NCI-H69 (cell line): ENCODE measurements at regions not wholly inside any gene's neighbourhood (a gene's known extent, or its start where the extent isn't known, plus 50 kb on each side); places are given as distances from the start of the nearest gene placed in this dataset.

ENCODE experiments used
- DNase-seq: peaks from one replicate; lab custom pipeline; 2025; lab: John Stamatoyannopoulos, UW

GRCh38 chr13:109644069-109644750 lies 142.2 kb downstream of the IRS2 start:
- no peak for DNase-seq

- no peak for DNase-seq
Measured at GRCh38 chr13:109642358-109642757, 144.0 kb downstream of the IRS2 start.

- DNase-seq, result no peak
Measured at GRCh38 chr13:109636736-109637135, 149.6 kb downstream of the IRS2 start.

DNA sequence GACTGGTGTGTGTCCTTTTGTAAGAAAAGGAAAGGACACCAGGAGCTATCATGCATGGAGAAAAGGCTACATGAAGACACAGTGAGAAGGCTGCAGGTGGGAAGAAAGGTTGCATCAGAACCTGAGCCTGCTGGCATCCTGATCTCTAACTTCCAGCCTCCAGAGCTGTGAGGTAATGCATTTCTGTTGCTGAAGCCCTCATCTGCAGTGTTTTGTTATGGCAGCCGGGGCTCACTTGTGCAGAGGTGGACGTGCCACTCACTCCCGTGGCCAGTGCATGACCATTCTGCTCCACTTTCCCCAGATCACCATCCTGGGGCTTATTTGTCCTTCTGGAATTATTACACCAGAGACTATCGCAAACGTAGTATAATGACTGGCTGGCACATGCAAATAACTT lies 155.3 kb downstream of the IRS2 start:
- no peak for DNase-seq

GRCh38 chr13:109630271-109630670 lies 156.1 kb downstream of the IRS2 start:
- no peak for DNase-seq

DNA sequence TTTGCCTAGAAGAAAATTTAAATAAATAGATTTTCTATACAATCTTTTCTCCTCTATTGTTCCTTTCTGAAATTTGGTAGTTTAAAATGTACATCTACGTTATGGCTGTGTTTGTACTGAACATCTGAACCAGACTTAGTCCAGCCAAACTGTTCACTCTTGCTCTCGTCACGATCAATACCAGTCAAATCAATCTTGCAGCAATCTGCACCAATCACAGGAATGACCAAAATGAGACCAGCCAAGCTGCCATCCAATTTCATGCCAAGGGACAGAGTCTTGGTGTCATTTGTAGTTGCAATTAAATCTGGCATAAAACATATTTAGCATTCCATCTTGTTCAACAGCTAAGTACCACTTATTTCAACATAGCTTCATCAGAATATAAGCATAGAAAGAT lies 156.6 kb downstream of the IRS2 start:
- DNase-seq, result no peak

DNA sequence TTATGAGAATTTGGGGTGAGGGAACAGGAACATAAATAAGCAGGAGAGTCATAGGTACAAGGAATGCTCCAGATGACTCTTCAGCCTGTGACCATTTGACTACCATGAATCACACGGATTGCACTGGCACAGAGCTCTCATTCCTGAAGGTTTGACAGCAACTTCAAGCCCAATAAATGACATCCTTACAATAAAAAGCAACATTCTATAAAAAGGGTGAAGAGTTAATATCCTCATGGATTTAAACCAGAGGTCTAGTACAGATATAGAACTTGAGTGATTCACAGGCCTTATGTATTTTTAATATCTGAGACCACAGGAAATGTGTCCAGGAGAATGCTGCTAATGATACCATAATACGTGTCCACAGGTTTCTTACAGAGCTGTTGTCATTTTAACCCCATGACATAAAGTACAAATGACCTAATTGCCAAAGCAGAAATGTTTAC lies 158.1 kb downstream of the IRS2 start:
- no peak for DNase-seq

DNA sequence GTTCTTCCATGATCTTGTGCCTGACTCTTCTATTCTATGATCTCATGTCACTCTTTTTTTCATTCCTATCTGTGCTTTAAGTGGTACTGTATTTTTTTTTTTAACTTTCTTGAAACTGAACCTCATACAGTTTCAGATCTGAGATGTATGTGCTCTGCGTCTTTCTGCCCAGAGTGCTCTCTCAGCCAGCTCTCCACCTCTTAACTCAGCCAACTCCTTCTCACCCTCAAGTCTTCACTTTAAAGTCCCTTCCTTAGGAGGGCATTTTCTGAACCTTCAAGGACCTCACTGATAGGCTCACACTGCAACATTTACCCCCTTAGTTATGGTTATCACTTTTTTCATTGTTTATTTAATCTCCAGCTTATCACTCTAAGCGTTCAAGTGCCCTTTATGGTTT lies 158.7 kb downstream of the IRS2 start:
- no peak for DNase-seq

GRCh38 chr13:109626386-109627171 lies 159.8 kb downstream of the IRS2 start:
- no peak for DNase-seq

- no peak for DNase-seq
Measured at GRCh38 chr13:109625156-109625555, 161.2 kb downstream of the IRS2 start.

DNA sequence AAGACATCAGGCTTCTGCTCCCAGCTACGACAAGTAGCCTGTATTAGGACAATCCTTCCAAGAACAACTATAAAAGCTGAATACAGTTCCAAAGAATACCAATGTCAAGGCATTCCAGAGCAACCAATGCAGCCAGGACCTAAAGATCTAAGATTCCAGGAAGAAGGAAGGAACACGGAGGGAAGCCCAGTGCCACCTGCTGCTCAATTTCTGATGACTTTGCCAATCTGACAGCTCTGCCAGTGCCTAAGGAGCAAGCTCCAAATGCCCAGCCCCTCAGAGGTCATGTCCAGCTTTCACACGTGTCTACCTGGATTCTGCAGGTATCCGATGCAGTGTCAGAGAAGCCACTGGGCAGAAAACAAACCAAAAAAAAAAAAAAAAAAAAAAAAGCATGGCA lies 164.4 kb downstream of the IRS2 start:
- no peak for DNase-seq

DNA sequence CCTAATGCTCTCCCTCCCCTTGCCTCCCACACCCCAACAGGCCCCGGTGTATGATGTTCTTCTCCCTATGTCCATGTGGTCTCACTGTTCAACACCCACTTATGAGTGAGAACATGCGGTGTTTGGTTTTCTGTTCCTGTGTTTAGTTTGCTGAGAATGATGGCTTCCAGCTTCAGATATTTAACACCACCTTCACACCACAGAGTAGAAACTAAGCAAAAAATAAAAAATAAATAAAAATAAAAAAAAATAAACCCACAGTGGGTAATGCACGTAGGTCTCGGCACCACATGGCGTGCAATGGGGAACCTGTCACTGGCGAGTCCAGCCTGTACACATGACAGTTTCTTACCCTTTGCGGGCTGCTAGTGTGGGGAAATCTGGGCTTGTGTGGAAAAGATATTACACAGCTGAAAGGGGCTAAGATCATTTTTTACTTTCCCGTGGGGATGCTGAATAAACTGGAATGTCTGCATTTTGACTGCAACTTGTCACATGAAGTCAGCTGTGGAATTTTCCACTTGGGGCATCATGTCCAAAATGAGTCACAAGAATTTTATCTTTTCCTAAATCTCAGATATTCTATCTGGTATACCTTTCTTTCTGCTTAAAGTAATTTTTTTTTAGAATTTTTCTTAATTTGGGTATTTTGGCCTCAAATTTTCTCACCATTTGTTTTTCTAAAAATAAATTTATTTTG lies 170.5 kb downstream of the IRS2 start:
- DNase-seq, result no peak

DNA sequence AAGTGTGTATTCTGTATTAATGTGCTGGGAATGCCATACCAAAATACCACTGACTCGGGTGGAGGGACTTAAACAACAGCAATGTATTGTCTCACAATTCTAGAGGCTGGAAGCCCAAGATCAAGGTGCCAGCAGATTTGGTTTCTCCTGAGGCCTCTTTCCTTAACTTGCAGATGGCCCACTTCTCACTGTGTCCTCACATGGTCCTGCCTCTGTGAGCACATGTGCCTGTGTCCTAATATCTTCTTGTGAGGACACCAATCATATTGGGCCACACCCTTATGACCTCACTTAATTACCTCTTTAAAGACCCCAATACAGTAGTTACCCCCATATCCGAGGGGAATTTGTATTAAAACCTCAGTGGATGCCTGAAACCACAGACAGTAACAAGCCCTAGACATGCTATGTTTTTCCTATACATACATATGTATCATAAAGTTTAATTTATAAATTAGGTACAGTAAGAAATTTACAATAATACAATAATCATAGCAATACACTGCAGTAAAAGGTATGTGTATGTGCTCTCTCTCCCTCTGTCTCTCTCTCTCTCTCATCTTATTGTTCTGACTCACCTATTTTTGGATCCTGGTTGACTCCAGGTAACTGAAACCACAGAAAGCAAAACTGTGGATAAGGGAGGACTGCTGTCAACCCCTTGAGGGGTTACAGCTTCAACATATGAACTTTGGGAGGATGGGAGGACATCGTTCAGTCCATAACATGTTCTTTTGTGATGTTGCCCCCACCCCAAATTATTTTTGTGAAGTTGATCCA lies 174.3 kb downstream of the IRS2 start:
- no peak for DNase-seq

DNA sequence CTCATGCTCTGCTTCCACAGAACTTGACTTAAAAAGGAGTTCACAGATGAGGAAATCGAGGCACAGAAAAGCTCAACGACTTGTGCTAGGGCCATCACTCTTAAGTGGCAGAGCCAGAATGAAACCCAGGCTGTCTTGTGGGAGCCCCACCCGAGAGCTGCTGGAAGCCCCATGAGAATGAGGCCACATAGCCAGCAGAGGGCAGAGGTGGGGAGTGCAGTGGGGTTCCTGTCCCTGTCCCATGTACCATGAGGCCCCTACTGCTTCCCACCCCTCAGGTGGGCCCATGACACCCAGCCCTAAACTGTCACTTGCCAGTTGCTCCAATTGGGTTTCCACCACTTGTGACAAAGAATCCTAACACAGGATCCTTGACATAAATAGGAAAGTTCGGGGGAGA lies 175.9 kb downstream of the IRS2 start:
- no peak for DNase-seq

DNA sequence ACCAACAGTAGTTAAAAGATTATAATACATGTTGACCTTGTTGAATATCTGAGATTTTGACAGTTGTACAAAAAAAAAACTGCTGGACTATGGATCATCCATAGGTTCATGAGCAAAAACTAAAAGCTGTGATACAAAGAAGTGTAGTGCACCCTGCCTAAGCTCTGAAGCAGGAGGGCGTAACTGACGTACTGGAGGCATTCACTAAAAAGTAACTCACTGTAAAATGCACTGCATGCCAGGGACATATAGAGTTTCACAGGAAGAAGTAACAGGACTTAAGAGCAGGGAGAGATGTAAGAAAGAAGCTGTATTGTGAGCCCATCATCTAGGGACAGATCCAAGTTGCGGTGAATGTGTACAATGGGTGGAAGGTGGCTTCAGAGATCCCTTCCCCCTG lies 177.9 kb downstream of the IRS2 start:
- no peak for DNase-seq

GRCh38 chr13:109608059-109608458 lies 178.3 kb downstream of the IRS2 start:
- no peak for DNase-seq

DNA sequence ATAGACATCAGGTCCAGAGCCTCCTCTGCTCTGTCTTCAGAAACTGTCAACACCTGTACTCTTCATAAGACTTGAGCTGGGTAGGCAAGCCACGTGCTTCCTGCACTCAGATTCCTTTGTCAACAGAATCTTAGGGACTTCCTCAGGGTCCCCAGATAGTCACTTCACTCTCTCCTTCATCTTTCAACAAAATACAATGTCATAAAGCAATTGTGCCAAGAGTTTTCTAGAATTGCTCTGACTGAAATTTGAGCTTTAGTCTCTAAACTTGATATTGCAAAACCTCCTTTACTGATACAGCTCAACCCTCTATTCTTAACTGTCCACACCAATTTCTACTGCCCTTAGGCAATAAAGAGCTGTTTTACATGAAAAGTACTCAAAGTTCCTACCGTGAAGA lies 179.9 kb downstream of the IRS2 start:
- DNase-seq, result no peak

GRCh38 chr13:109605846-109606245 lies 180.5 kb downstream of the IRS2 start:
- DNase-seq, result no peak

DNA sequence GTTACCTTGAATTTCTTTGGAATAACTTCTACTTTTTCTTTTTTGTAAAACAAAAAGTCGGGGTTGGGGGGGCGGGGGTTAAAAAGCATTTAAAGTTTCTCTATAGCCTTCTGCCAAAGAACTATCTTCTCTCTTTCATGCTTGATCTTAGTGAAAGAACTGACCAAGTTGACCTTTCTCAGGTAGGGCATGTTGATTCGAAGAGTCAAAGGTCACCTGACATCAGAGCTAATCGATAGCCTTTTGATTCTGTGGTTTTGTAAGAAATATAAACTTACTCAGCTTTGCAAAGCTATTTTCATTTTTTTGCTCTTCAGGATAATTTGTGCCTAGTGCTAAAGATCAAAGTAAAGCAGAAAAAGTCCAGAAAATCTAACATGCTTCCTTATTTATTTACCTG lies 181.5 kb downstream of the IRS2 start:
- no peak for DNase-seq

- no peak for DNase-seq
Measured at GRCh38 chr13:109602356-109602755, 184.0 kb downstream of the IRS2 start.

DNA sequence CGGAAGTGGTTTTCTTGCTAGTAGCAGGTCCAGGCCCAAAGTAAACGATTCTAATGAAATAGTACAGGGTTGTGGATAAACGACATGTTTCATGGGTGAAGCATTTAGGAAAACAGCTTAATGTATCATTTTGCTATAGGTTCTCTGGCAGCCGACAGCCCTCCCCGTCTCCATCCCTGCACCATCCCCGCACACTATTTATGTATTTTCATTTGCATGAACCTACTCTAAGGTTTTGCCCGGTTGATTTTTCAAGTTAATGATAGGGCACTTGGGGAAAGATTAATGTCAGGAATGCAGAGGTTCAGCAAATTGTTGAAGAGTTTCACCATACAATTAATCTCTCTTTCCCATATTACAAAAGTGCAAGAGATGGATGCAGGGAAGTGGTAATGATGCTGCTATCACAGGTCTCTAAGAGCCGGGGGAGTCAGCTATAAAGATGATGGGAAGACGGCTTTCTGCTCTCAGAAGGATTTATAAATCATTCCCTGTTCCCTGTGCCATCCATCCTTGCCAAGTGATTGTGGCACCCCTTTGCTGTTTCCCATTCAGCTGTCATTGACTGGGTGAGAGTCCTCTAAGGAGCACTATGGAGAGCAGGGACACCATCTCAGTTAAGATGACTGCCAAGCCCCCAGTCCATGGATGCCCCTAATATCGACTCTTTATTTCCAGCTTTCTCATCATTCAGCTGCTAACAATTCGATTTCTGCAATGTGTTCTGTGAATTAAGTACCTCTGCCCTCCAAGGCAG lies 186.3 kb downstream of the IRS2 start:
- DNase-seq, result no peak

DNA sequence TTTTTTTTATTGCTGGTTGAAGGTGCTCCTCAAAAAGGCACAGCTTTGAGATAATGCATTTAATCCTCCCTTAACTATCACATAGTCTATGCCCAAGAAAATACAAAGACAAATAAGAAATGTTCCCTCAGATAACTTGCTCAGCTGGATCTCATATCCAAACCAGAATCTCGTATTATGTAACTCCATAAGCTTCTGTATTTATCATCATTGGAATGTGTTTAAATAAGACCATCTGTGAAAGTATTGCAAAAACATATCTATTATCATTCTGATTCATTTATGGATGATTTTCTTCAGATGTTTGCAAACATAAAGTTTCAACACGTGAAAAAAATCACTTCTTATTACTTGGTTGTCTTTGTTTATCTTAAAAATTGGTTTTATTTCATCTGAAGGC lies 190.9 kb downstream of the IRS2 start:
- no peak for DNase-seq
